ENCODE measurements at regions not wholly inside any gene's neighbourhood (a gene's known extent, or its start where the extent isn't known, plus 50 kb on each side); places are given as distances from the start of the nearest gene placed in this dataset.

- TF ChIP-seq CTCF (conservative IDR thresholded peaks at IDR 0.05; ENCODE audit: low read length): no peak
- no peak for TF ChIP-seq EZH2phosphoT487 (IDR thresholded peaks at IDR 0.05; ENCODE audit: borderline replicate concordance, low read depth, low read length)
Observed at GRCh38 chrX:113529426-113530013, 688.9 kb upstream of the AMOT start.

Data from OCI-LY7 (cell line).